IMR-90 (cell line): ENCODE measurements at regions not wholly inside any gene's neighbourhood (a gene's known extent, or its start where the extent isn't known, plus 50 kb on each side); places are given as distances from the start of the nearest gene placed in this dataset.
"Not testable (repeated sequence)": the region's sequence is repeated elsewhere in the genome, so short reads cannot be mapped to it uniquely, and the experiment has no call there.

Experiments
- ATAC-seq: fragments of 200-7000 bp; cut with Tn5 transposase; 2 replicates; pipeline ENCODE4 v1.9.1; 2020; ENCODE audit warnings: low read depth, mild to moderate bottlenecking, moderate library complexity
- BruUV-seq: library from RNA; stranded (reverse); fragments of 400-500 nt; replicated peaks from 2 replicates; lab custom pipeline; 2021; lab: Mats Ljungman, UMichigan
- CTCF ChIA-PET: fragments of 300-600 bp; formaldehyde crosslinking; extraction: SDS; loops from one replicate; lab custom pipeline; 2021; ENCODE audit warnings: antibody characterized with exemption; lab: Yijun Ruan, JAX
- POLR2A ChIA-PET: fragments of 300-600 bp; sonication (Branson Sonifier 250); formaldehyde crosslinking; loops from one replicate; lab custom pipeline; 2022; ENCODE audit warnings: antibody characterized with exemption; ENCODE audit not compliant: unreplicated experiment; lab: Charles Lee
- DNase-seq: peaks from one replicate; pipeline ENCODE4 v3.0.0; 2013
- H2AFZ ChIP-seq: replicated peaks from 2 replicates; pipeline ENCODE3; 2013; ENCODE audit warnings: low read length, mild to moderate bottlenecking; ENCODE audit not compliant: poor library complexity
- H2AK5ac ChIP-seq: 2 replicates; pipeline ENCODE4 v1.6.1; 2013; ENCODE audit warnings: low read depth, low read length, inconsistent platforms
- H2AK9ac ChIP-seq: replicated peaks from 2 replicates; pipeline ENCODE3; 2013; ENCODE audit warnings: mild to moderate bottlenecking, low read depth, low read length, moderate library complexity; ENCODE audit not compliant: poor library complexity
- H2BK120ac ChIP-seq: 2 replicates; pipeline ENCODE4 v1.6.1; 2013; ENCODE audit warnings: low read depth, low read length, inconsistent platforms
- H2BK15ac ChIP-seq: 3 replicates; pipeline ENCODE4 v1.6.1; 2013; ENCODE audit warnings: low read depth, low read length, inconsistent platforms
- H2BK20ac ChIP-seq: 2 replicates; pipeline ENCODE4 v1.6.1; 2013; ENCODE audit warnings: low read depth, mild to moderate bottlenecking, inconsistent platforms, low read length, moderate library complexity
- H2BK5ac ChIP-seq: 2 replicates; pipeline ENCODE4 v1.6.1; 2013; ENCODE audit warnings: mild to moderate bottlenecking, low read depth, low read length, inconsistent platforms; ENCODE audit not compliant: poor library complexity, severe bottlenecking
- H3K14ac ChIP-seq: replicated peaks from 2 replicates; pipeline ENCODE4 v1.6.1; 2013; ENCODE audit warnings: low read depth, low read length, inconsistent platforms
- H3K18ac ChIP-seq: 2 replicates; pipeline ENCODE4 v1.6.1; 2013; ENCODE audit warnings: low read depth, low read length, control low read depth
- H3K23ac ChIP-seq: 2 replicates; pipeline ENCODE4 v1.6.1; 2013; ENCODE audit warnings: low read depth, low read length, inconsistent platforms
- H3K27ac ChIP-seq: 2 replicates; pipeline ENCODE4 v1.5.1; 2013; ENCODE audit warnings: mild to moderate bottlenecking, control low read depth, low read length; ENCODE audit not compliant: insufficient read depth
- H3K27me3 ChIP-seq: 2 replicates; pipeline ENCODE4 v1.6.1; 2013; ENCODE audit warnings: low read length; ENCODE audit not compliant: control insufficient read depth, insufficient read depth
- H3K36me3 ChIP-seq: 2 replicates; pipeline ENCODE4 v1.6.1; 2013; ENCODE audit warnings: low read length, mixed read lengths; ENCODE audit not compliant: control insufficient read depth, insufficient read depth
- H3K4ac ChIP-seq: 2 replicates; pipeline ENCODE4 v1.6.1; 2013; ENCODE audit warnings: low read depth, low read length, inconsistent platforms
- H3K4me1 ChIP-seq: 2 replicates; pipeline ENCODE4 v1.6.1; 2013; ENCODE audit warnings: low read length, mixed read lengths; ENCODE audit not compliant: control insufficient read depth, insufficient read depth
- H3K4me2 ChIP-seq: 2 replicates; pipeline ENCODE4 v1.6.1; 2013; ENCODE audit warnings: low read depth, mild to moderate bottlenecking, control low read depth, low read length, moderate library complexity
- H3K4me3 ChIP-seq: 2 replicates; pipeline ENCODE4 v1.5.1; 2013; ENCODE audit warnings: low read depth, mild to moderate bottlenecking, control low read depth, low read length, moderate library complexity; ENCODE audit not compliant: insufficient read depth
- H3K56ac ChIP-seq: 2 replicates; pipeline ENCODE4 v1.6.1; 2013; ENCODE audit warnings: low read length, inconsistent platforms; ENCODE audit not compliant: insufficient read depth; ENCODE audit errors: extremely low read depth
- H3K79me1 ChIP-seq, 2 experiments: 2 replicates each; pipeline ENCODE4 v1.6.1; 2013; ENCODE audit warnings: low read length in 2 of 2, inconsistent platforms in 1 of 2, low read depth in 1 of 2
- H3K9ac ChIP-seq: 2 replicates; pipeline ENCODE4 v1.6.1; 2013; ENCODE audit warnings: low read depth, low read length, control low read depth
- H3K9me1 ChIP-seq: 2 replicates; pipeline ENCODE4 v1.6.1; 2013; ENCODE audit warnings: low read length, inconsistent platforms; ENCODE audit not compliant: insufficient read depth
- H3K9me3 ChIP-seq: 2 replicates; pipeline ENCODE4 v1.6.1; 2013; ENCODE audit warnings: low read length; ENCODE audit not compliant: control insufficient read depth, insufficient read depth
- H4K20me1 ChIP-seq: 2 replicates; pipeline ENCODE4 v1.6.1; 2013; ENCODE audit warnings: low read length, inconsistent platforms; ENCODE audit not compliant: insufficient read depth
- H4K5ac ChIP-seq: 2 replicates; pipeline ENCODE4 v1.6.1; 2013; ENCODE audit warnings: mild to moderate bottlenecking, low read depth, low read length, control low read depth
- H4K8ac ChIP-seq, 2 experiments: 2 replicates each; pipeline ENCODE4 v1.6.1; 2013; ENCODE audit warnings: low read depth in 2 of 2, low read length in 2 of 2, control low read depth in 1 of 2, inconsistent platforms in 1 of 2
- H4K91ac ChIP-seq: 2 replicates; pipeline ENCODE4 v1.6.1; 2013; ENCODE audit warnings: low read depth, low read length, inconsistent platforms; ENCODE audit not compliant: insufficient read depth
- WGBS, 2 experiments: methylation state at CpG; one replicate each; pipeline versions ENCODE4 v1.1.5 to v1.1.7; 2013; ENCODE audit warnings: missing lambda C conversion rate in 2 of 2; ENCODE audit not compliant: insufficient read length in 1 of 2; ENCODE audit errors: extremely low coverage in 2 of 2; 5-methylcytosine and 5-hydroxymethylcytosine counted together
- dilution Hi-C: fragments of 300-500 bp; cut with HindIII; formaldehyde crosslinking; loops from one replicate; pipeline ENCODE4 v1.14.3; 2018; ENCODE audit warnings: low sequenced_read_pairs; ENCODE audit not compliant: unreplicated experiment
- in situ Hi-C: fragments of 300-500 bp; cut with MboI; formaldehyde crosslinking; loops from 3 replicates; pipeline ENCODE4 v1.14.3; 2019; ENCODE audit warnings: low sequenced_read_pairs, inconsistent platforms, mixed read lengths
- intact Hi-C: fragments of 100-400 bp; cut with micrococcal nuclease; formaldehyde crosslinking; loops from 2 replicates; pipeline ENCODE4 v1.10.0; 2022

- dilution Hi-C loops, H2AK5ac ChIP-seq, H3K27ac ChIP-seq, H2BK15ac ChIP-seq, H3K9me1 ChIP-seq, H3K18ac ChIP-seq, H3K23ac ChIP-seq, H4K91ac ChIP-seq, H3K4ac ChIP-seq, ATAC-seq, H4K8ac ChIP-seq, CTCF ChIA-PET, POLR2A ChIA-PET, H3K14ac ChIP-seq, H3K36me3 ChIP-seq, H2BK5ac ChIP-seq, H3K27me3 ChIP-seq, H3K4me2 ChIP-seq, H2AFZ ChIP-seq, H3K4me3 ChIP-seq, DNase-seq, H2BK120ac ChIP-seq, H3K4me1 ChIP-seq, in situ Hi-C loops, H3K9ac ChIP-seq, BruUV-seq, H2AK9ac ChIP-seq, H4K5ac ChIP-seq, intact Hi-C loops, H4K20me1 ChIP-seq, H3K56ac ChIP-seq, H3K79me1 ChIP-seq, H2BK20ac ChIP-seq: not testable (repeated sequence)
- 56% methylated on average over 1 of the region's 4 CpGs; no CpG with 5 or more reads in 1 of the 2 experiments for WGBS, 2 experiments
- peaks cover 29% of the 10 kb centered on the region for H3K9me3 ChIP-seq
These were observed 188.1 kb upstream of the IRX4 start for GRCh38 chr5:2070787-2071186.
